ENCODE measurements at regions not wholly inside any gene's neighbourhood (a gene's known extent, or its start where the extent isn't known, plus 50 kb on each side); places are given as distances from the start of the nearest gene placed in this dataset.

GRCh38 chr12:125773033-125773640 lies 707.9 kb downstream of the AACS start:
- DNase-seq (ENCODE audit: low spot score) (peak; percentile 86), ATAC-seq (no peak)
- Histone ChIP-seq H3K4me3 (no peak overlapping the region), H4K20me1 (replicated peaks; ENCODE audit: insufficient read depth) (no peaks in the 10 kb centered on the region), H3K4me2 (no peak overlapping the region), H2AFZ (no peak overlapping the region), H3F3A (replicated peaks; ENCODE audit: low read depth) (no peaks in the 10 kb centered on the region), H3K79me2 (replicated peaks; ENCODE audit: insufficient read depth) (no peaks in the 10 kb centered on the region), H3K36me3 (ENCODE audit: insufficient read depth) (no peaks in the 10 kb centered on the region), H3K27ac (ENCODE audit: low read depth) (no peak overlapping the region), H3K9me2 (ENCODE audit: insufficient read depth) (no peaks in the 10 kb centered on the region), H3K4me1 (ENCODE audit: insufficient read depth) (no peaks in the 10 kb centered on the region), H3K27me3 (ENCODE audit: insufficient read depth) (peaks cover 8% of the 10 kb centered on the region; the same call in 1 of the 2 replicates)
- no peak overlapping the region for H3K4me3 Mint-ChIP-seq
- H3K27me3 Mint-ChIP-seq (ENCODE audit: insufficient read depth, low read depth, poor library complexity) = peaks cover 8% of the 10 kb centered on the region
- H3K4me1 Mint-ChIP-seq = no peaks in the 10 kb centered on the region
- no peak overlapping the region for H3K27ac Mint-ChIP-seq
- peaks cover 18% of the 10 kb centered on the region; the same call in 2 of the 3 replicates for H3K36me3 Mint-ChIP-seq (ENCODE audit: low read depth)
- no peak for TF ChIP-seq ETS1 (IDR thresholded peaks at IDR 0.05)
- TF ChIP-seq CREB1 (CRISPR knock-in tag; IDR thresholded peaks at IDR 0.05; ENCODE audit: low read depth) = peak; percentile 48; the same call in 1 of the 2 replicates
- peak; percentile 65 to 79 for TF ChIP-seq CTCF (conservative IDR thresholded peaks at IDR 0.05; ENCODE audit: low read depth in 2 of 2)
- H3K9me3 Mint-ChIP-seq = peaks cover 89% of the 10 kb centered on the region

- Histone ChIP-seq H3K4me3 (no peak overlapping the region), H3K9me2 (ENCODE audit: insufficient read depth) (no peaks in the 10 kb centered on the region), H3K4me2 (no peak overlapping the region), H4K20me1 (replicated peaks; ENCODE audit: insufficient read depth) (no peaks in the 10 kb centered on the region), H3K4me1 (ENCODE audit: insufficient read depth) (no peaks in the 10 kb centered on the region), H3K36me3 (ENCODE audit: insufficient read depth) (no peaks in the 10 kb centered on the region), H3K27me3 (ENCODE audit: insufficient read depth) (peaks cover 8% of the 10 kb centered on the region; the same call in 1 of the 2 replicates), H3K79me2 (replicated peaks; ENCODE audit: insufficient read depth) (no peaks in the 10 kb centered on the region), H3F3A (replicated peaks; ENCODE audit: low read depth) (no peaks in the 10 kb centered on the region), H3K27ac (ENCODE audit: low read depth) (no peak overlapping the region), H2AFZ (no peak overlapping the region)
- no peak overlapping the region for H3K27ac Mint-ChIP-seq
- H3K4me1 Mint-ChIP-seq = no peaks in the 10 kb centered on the region
- H3K36me3 Mint-ChIP-seq (ENCODE audit: low read depth) = peaks cover 17% of the 10 kb centered on the region; the same call in 2 of the 3 replicates
- DNase-seq (ENCODE audit: low spot score) = no peak
- peaks cover 92% of the 10 kb centered on the region for H3K9me3 Mint-ChIP-seq
- H3K27me3 Mint-ChIP-seq (ENCODE audit: insufficient read depth, low read depth, poor library complexity) = peaks cover 8% of the 10 kb centered on the region
- ATAC-seq = no peak
- H3K4me3 Mint-ChIP-seq = no peak overlapping the region
- TF ChIP-seq CTCF (conservative IDR thresholded peaks at IDR 0.05; ENCODE audit: low read depth in 2 of 2) = no peak
- TF ChIP-seq EZH2 (IDR thresholded peaks at IDR 0.05; ENCODE audit: low read depth, unreplicated experiment) = no peak
- TF ChIP-seq JUNB (IDR thresholded peaks at IDR 0.05; ENCODE audit: unreplicated experiment) = no peak
- no peak for TF ChIP-seq REST (IDR thresholded peaks at IDR 0.05; ENCODE audit: unreplicated experiment)
- TF ChIP-seq NANOG (IDR thresholded peaks at IDR 0.05; ENCODE audit: borderline replicate concordance) = no peak
- TF ChIP-seq STAT1 (IDR thresholded peaks at IDR 0.05; ENCODE audit: unreplicated experiment) = no peak
- TF ChIP-seq POLR2AphosphoS5 (IDR thresholded peaks at IDR 0.05; ENCODE audit: low read depth) = no peak
Observed at GRCh38 chr12:125775507-125775906, 710.3 kb downstream of the AACS start.
